ENCODE measurements at regions not wholly inside any gene's neighbourhood (a gene's known extent, or its start where the extent isn't known, plus 50 kb on each side); places are given as distances from the start of the nearest gene placed in this dataset.
"Not testable (repeated sequence)": the region's sequence is repeated elsewhere in the genome, so short reads cannot be mapped to it uniquely, and the experiment has no call there.

DNA sequence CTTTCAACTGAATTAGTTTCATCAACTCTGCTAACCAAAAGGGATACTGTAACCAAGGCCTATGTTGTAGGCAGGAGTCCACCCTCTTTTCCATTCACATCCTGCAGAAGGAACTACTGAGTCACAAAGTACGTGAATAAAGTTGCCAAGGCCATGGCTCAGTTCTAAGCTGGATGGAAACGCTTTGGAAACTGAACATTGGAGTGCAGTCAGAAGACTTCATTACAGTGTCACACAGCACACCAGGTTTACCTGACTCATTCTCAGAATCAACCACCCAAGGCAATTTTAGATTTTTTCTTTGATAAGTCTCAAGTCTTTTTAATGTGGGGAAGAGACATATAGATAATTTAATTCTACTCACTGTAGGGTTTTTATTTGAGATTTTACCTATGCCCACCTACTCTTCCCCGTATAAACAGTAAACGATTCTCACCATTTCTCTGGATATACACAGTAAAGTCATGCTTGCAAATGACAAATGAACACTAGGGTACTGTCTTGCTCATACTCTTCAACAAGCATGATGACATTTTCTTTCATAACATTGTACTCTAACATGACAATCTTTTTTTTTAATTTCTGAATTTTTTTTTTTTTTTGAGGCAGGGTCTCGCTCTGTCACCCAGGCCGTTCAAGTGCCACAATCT lies 58.9 kb upstream of the RBM47 start:
- Histone ChIP-seq H3K27ac (replicated peaks) (no peak overlapping the region), H3K27me3 (ENCODE audit: insufficient read depth, poor library complexity, severe bottlenecking) (no peaks in the 10 kb centered on the region), H3K4me3 (replicated peaks; ENCODE audit: insufficient read depth, low read length) (no peak overlapping the region)
- TF ChIP-seq, protein P1, sequence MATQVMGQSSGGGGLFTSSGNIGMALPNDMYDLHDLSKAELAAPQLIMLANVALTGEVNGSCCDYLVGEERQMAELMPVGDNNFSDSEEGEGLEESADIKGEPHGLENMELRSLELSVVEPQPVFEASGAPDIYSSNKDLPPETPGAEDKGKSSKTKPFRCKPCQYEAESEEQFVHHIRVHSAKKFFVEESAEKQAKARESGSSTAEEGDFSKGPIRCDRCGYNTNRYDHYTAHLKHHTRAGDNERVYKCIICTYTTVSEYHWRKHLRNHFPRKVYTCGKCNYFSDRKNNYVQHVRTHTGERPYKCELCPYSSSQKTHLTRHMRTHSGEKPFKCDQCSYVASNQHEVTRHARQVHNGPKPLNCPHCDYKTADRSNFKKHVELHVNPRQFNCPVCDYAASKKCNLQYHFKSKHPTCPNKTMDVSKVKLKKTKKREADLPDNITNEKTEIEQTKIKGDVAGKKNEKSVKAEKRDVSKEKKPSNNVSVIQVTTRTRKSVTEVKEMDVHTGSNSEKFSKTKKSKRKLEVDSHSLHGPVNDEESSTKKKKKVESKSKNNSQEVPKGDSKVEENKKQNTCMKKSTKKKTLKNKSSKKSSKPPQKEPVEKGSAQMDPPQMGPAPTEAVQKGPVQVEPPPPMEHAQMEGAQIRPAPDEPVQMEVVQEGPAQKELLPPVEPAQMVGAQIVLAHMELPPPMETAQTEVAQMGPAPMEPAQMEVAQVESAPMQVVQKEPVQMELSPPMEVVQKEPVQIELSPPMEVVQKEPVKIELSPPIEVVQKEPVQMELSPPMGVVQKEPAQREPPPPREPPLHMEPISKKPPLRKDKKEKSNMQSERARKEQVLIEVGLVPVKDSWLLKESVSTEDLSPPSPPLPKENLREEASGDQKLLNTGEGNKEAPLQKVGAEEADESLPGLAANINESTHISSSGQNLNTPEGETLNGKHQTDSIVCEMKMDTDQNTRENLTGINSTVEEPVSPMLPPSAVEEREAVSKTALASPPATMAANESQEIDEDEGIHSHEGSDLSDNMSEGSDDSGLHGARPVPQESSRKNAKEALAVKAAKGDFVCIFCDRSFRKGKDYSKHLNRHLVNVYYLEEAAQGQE (IDR thresholded peaks at IDR 0.05; ENCODE audit: insufficient replicate concordance, low read depth), result no peak
- no peak for TF ChIP-seq SPI1 (IDR thresholded peaks at IDR 0.05; ENCODE audit: borderline replicate concordance, low read depth)
- TF ChIP-seq POLR2AphosphoS5 (IDR thresholded peaks at IDR 0.05; ENCODE audit: low read depth), result no peak
- TF ChIP-seq, protein P2, sequence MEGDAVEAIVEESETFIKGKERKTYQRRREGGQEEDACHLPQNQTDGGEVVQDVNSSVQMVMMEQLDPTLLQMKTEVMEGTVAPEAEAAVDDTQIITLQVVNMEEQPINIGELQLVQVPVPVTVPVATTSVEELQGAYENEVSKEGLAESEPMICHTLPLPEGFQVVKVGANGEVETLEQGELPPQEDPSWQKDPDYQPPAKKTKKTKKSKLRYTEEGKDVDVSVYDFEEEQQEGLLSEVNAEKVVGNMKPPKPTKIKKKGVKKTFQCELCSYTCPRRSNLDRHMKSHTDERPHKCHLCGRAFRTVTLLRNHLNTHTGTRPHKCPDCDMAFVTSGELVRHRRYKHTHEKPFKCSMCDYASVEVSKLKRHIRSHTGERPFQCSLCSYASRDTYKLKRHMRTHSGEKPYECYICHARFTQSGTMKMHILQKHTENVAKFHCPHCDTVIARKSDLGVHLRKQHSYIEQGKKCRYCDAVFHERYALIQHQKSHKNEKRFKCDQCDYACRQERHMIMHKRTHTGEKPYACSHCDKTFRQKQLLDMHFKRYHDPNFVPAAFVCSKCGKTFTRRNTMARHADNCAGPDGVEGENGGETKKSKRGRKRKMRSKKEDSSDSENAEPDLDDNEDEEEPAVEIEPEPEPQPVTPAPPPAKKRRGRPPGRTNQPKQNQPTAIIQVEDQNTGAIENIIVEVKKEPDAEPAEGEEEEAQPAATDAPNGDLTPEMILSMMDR (IDR thresholded peaks at IDR 0.05; ENCODE audit: insufficient read depth, low read length), result no peak
- no peak for TF ChIP-seq GABPA (IDR thresholded peaks at IDR 0.05; ENCODE audit: low read depth)
- DNase-seq (ENCODE audit: low read depth in 1 of 2, low spot score in 1 of 2), result no peak

DNA sequence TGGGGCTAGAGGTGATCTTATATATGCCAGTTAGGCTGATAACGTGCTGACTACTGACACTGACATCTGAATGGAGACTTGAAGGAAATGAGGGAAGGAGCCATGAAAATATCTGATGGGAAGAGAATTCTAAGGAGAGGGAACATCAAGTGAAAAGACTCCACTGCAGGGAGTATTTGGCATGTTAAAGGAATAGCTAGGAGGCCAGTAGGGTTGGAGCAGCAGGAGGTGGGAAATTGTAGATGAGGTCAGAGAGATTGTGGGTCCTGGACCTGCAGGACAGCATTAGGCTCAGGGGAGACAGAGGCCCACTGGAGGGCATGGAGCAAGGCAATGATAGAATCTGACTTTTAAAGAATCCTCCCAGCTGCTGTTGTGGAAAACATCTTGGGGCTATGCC lies 55.8 kb upstream of the NSUN7 start:
- no peak for DNase-seq (ENCODE audit: low read depth in 1 of 2, low spot score in 1 of 2)
- no peak overlapping the region for H3K4me3 ChIP-seq (replicated peaks; ENCODE audit: insufficient read depth, low read length)
- no peak overlapping the region for H3K27ac ChIP-seq (replicated peaks)
- TF ChIP-seq POLR2AphosphoS5 (IDR thresholded peaks at IDR 0.05; ENCODE audit: low read depth) (no peak), GABPA (IDR thresholded peaks at IDR 0.05; ENCODE audit: low read depth) (no peak), SPI1 (IDR thresholded peaks at IDR 0.05; ENCODE audit: borderline replicate concordance, low read depth) (no peak)
- TF ChIP-seq, protein P1 (IDR thresholded peaks at IDR 0.05; ENCODE audit: insufficient replicate concordance, low read depth), result no peak
- TF ChIP-seq, protein P2 (IDR thresholded peaks at IDR 0.05; ENCODE audit: insufficient read depth, low read length), result no peak
- H3K27me3 ChIP-seq (ENCODE audit: insufficient read depth, poor library complexity, severe bottlenecking), result no peaks in the 10 kb centered on the region

DNA sequence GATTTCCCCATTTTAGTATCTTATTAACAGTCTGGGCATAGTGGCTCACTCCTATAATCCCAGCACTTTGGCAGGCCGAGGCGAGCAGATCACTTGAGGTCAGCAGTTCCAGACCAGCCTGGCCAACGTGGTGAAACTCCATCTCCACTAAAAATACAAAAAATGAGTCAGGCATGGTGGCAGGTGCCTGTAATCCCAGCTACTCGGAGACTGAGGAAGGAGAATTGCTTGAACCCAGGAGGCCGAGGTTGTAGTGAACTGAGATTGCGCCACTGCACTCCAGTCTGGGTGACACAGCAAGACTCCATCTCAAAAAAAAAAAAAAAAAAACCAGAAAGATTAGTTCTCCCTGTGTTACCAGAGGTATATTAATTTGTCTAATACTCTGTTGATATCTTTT lies 52.3 kb upstream of the NSUN7 start:
- not testable (repeated sequence) for H3K4me3 ChIP-seq (replicated peaks; ENCODE audit: insufficient read depth, low read length); H3K27me3 ChIP-seq (ENCODE audit: insufficient read depth, poor library complexity, severe bottlenecking); H3K27ac ChIP-seq (replicated peaks)
- peak in 1 of 2 experiments; percentile 39 for DNase-seq (ENCODE audit: low read depth in 1 of 2, low spot score in 1 of 2)

DNA sequence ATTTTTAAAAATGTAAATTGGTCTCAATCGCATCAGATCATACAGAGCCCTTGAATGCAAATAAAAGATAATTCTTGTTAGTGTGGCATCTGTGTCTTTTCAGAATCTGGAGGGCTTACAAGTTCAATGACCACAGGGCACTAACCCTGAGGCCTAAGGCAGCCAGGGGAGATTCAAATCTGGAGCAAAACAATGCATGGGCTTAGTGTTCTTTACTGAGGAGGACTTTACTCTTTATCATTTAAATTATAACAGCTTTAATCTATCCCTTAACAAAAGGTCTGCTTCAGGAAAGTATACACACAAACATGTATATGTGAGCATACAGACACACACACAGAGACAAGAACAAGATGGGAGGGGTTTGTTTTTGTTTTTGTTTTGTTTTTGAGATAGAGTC lies 51.0 kb upstream of the NSUN7 start:
- TF ChIP-seq POLR2AphosphoS5 (IDR thresholded peaks at IDR 0.05; ENCODE audit: low read depth) (no peak), SPI1 (IDR thresholded peaks at IDR 0.05; ENCODE audit: borderline replicate concordance, low read depth) (no peak), GABPA (IDR thresholded peaks at IDR 0.05; ENCODE audit: low read depth) (no peak)
- TF ChIP-seq, protein P1 (IDR thresholded peaks at IDR 0.05; ENCODE audit: insufficient replicate concordance, low read depth), result no peak
- TF ChIP-seq, protein P2 (IDR thresholded peaks at IDR 0.05; ENCODE audit: insufficient read depth, low read length), result no peak
- H3K4me3 ChIP-seq (replicated peaks; ENCODE audit: insufficient read depth, low read length), result no peak overlapping the region
- no peaks in the 10 kb centered on the region for H3K27me3 ChIP-seq (ENCODE audit: insufficient read depth, poor library complexity, severe bottlenecking)
- no peak overlapping the region for H3K27ac ChIP-seq (replicated peaks)
- DNase-seq (ENCODE audit: low read depth in 1 of 2, low spot score in 1 of 2), result no peak
